ENCODE measurements at regions not wholly inside any gene's neighbourhood (a gene's known extent, or its start where the extent isn't known, plus 50 kb on each side); places are given as distances from the start of the nearest gene placed in this dataset.

GRCh38 chr18:76567835-76568445 is 72.9 kb upstream of the ZNF516 start:
- no peak for DNase-seq

GRCh38 chr18:76566987-76567386 is 71.9 kb upstream of the ZNF516 start:
- DNase-seq, result no peak

- DNase-seq, result no peak
Observed at GRCh38 chr18:76565238-76566173, 70.5 kb upstream of the ZNF516 start.

GRCh38 chr18:76564655-76565237 is 69.7 kb upstream of the ZNF516 start:
- no peak for DNase-seq

GRCh38 chr18:76564117-76564516 is 69.1 kb upstream of the ZNF516 start:
- no peak for DNase-seq

GRCh38 chr18:76562286-76563122 is 67.5 kb upstream of the ZNF516 start:
- no peak for DNase-seq

GRCh38 chr18:76558881-76559667 is 64.0 kb upstream of the ZNF516 start:
- no peak for DNase-seq

GRCh38 chr18:76557026-76557575 is 62.1 kb upstream of the ZNF516 start:
- no peak for DNase-seq

GRCh38 chr18:76554547-76555222 is 59.6 kb upstream of the ZNF516 start:
- DNase-seq, result no peak

GRCh38 chr18:76553715-76554546 is 58.9 kb upstream of the ZNF516 start:
- no peak for DNase-seq

- DNase-seq, result no peak
Observed at GRCh38 chr18:76548541-76548940, 53.5 kb upstream of the ZNF516 start.

- no peak for DNase-seq
Observed at GRCh38 chr18:76547296-76547695, 52.3 kb upstream of the ZNF516 start.

GRCh38 chr18:76546436-76546835 is 51.4 kb upstream of the ZNF516 start:
- no peak for DNase-seq

GRCh38 chr18:76546088-76546435 is 51.0 kb upstream of the ZNF516 start:
- DNase-seq, result no peak

GRCh38 chr18:76545433-76546087 is 50.5 kb upstream of the ZNF516 start:
- no peak for DNase-seq

GRCh38 chr18:76544511-76545345 is 49.7 kb upstream of the ZNF516 start:
- no peak for DNase-seq
